Embryonic facial prominence (tissue), 1 donor: ENCODE measurements at regions not wholly inside any gene's neighbourhood (a gene's known extent, or its start where the extent isn't known, plus 50 kb on each side); places are given as distances from the start of the nearest gene placed in this dataset.

Experiments
- DNase-seq: peaks from one replicate; pipeline ENCODE4 v3.0.0-alpha.2; 2016; ENCODE audit errors: extremely low spot score

- DNase-seq: no peak
These were observed 306.0 kb downstream of the TDRD15 start for GRCh38 chr2:21429747-21430146.

GRCh38 chr2:21431078-21431477 is 307.3 kb downstream of the TDRD15 start:
- DNase-seq: no peak

DNA sequence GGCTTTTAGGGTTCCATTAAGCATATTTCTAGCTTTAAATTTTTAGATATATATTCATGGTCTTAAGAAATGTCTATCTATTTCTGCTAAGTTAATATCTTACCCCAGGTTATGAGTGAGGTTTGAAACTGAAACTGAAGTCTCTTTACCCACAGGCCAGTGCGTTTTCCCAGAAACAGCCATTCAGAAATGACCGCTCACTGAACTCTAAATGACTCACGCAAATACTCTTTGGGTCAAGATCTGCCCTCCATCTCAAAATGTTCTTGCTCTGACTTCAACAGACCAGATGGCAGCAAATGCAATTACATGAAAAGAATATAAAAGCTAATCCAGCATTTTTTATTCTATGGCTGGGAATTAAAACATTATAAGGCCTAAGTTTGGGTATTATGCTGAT is 315.2 kb downstream of the TDRD15 start:
- no peak for DNase-seq

DNA sequence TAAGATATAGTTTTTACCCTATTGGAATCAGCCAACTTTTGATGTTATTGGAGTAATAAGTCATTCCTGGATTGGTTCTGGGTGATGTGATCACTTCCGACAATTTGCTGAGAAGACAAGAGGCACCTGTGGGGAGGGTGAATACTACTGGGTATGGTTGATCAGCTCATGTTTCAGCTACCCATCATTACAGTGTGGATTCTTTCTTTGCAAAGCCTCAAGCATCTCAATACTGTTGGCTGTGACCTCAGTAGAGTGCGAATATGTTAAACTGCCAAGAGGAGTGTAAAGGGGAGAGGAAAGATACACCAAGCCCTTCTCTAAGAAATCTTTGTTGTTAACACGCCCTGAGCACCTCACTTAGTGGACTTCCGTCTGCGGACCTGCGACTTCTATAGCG is 317.7 kb downstream of the TDRD15 start:
- no peak for DNase-seq

DNA sequence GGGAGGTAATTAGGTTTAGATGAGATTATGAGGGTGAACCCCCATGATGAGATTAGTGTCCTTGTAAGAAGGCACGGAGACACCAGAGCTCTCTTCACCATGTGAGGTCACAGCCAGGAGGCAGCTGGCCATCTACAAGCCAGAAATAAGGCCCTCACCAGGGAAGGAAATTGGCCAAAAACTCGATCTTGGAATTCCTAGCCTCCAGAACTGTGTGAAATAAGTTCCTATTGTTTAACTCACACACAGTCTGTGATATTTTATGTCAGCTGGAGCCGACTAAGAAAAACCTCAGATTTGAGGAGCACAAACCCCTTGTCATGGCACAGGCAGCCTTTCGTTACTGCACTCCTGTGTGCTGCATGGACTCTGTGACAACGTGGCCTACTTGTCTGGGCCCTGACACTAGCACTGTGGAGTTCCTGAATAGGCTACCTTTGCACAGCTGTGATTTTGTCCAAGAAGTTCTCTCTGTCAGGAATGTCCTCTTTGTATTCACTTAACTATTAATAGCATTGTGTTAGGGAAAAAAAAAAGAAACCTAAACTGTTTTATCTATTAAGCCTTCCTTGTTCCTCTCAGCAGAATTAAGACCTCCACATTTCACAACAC is 319.8 kb downstream of the TDRD15 start:
- no peak for DNase-seq

- no peak for DNase-seq
These were observed 326.1 kb downstream of the TDRD15 start for GRCh38 chr2:21449881-21450280.

GRCh38 chr2:21451403-21451802 is 327.6 kb downstream of the TDRD15 start:
- no peak for DNase-seq

- DNase-seq: no peak
These were observed 328.5 kb downstream of the TDRD15 start for GRCh38 chr2:21452263-21452662.

DNA sequence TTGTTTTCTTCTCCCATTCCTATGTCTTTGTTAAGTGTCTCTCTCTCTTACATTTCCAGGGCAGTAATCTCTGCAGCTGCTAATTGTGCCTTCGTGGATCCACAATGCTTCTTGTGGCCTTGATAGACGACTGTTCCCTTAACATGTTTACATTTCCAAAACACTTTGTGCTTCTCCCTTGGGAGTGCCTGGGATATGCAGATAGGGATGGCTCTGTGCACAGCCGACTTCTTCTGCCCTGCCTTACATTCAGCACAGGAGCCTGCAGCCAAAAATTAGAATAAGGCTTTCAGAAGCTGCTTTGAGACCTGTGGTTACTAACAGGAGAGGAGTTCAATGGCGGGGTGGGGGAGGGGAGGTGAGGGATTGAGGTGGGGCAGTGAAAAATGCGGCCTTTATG is 328.9 kb downstream of the TDRD15 start:
- no peak for DNase-seq

DNA sequence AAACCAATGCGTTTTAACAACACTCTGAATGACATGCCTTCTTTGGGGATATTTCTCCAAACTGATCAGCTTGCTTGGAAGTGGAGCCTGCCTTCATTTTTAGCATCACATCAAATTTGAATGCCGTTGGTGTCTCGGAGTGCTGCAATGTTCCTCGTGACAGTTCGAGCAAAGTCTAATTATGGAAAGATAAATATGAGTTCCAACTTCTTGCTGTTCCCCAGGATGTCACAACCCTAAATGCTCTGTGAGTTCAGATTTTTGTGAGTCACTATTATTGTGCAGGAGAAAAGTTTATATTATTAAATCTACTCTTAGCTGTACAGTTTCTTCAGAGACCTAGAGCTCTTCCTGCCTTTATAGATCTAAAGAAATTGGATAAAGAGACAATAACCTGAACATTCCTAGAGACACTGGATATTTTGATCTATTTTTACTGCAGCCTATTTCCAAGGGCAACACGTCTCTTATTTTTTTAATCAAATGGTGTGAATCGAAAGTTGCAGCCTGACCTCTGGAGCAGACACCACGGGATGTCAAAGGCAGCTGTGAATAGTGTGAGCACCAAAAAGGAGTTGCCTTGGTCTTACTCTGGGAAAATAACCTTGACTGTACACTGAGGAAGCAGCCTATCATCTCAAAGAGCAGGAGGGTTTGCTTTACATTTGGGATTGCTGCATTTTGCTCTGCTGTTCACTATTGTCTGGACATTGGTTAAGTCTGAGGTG is 330.1 kb downstream of the TDRD15 start:
- DNase-seq: no peak

- no peak for DNase-seq
These were observed 331.1 kb downstream of the TDRD15 start for GRCh38 chr2:21454839-21455238.

- DNase-seq: no peak
These were observed 338.0 kb downstream of the TDRD15 start for GRCh38 chr2:21461754-21462240.

GRCh38 chr2:21466341-21466927 is 342.7 kb downstream of the TDRD15 start:
- no peak for DNase-seq

GRCh38 chr2:21467280-21467818 is 343.6 kb downstream of the TDRD15 start:
- no peak for DNase-seq

DNA sequence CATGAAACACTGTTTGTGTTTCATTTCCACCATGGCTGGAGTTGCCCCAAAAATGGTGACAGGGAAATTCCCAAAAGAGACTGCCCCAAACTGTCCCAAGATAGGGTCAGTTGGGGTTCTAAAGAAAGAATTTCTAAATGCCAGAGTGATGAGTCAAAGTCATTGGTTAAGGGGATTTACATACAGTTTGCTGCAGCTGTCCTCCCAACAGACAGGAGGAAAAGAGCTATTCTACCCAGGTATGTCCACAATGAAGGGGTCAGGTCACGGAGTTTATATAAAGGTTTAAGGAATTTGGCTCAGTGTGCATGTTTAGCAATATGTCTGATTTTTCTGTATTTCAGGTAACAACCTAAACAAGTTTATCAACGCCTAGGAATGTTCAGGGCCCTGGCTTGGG is 344.1 kb downstream of the TDRD15 start:
- DNase-seq: no peak

DNA sequence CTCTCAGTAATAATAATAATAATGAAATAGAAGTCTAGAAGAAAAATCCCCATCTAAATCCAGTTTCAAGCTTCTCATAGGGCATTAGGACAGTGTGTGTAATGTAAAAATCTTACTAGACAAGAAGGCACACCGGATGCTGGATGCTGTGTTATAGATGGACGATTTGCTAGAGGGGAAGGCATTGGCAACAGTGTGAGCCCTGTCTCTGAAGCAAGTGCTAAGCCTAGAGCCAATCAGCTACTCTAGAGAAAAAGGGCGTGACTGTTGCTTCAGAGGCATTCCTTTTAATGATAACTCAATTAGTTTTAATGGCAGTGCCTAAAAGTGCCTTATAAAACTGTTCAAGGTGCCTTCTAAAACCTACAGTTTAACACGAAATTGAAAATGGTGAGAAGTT is 344.9 kb downstream of the TDRD15 start:
- DNase-seq: no peak

GRCh38 chr2:21469158-21469557 is 345.4 kb downstream of the TDRD15 start:
- DNase-seq: no peak

GRCh38 chr2:21469564-21469963 is 345.8 kb downstream of the TDRD15 start:
- no peak for DNase-seq

GRCh38 chr2:21480162-21480561 is 356.4 kb downstream of the TDRD15 start:
- DNase-seq: no peak

- no peak for DNase-seq
These were observed 360.9 kb downstream of the TDRD15 start for GRCh38 chr2:21484643-21485042.

DNA sequence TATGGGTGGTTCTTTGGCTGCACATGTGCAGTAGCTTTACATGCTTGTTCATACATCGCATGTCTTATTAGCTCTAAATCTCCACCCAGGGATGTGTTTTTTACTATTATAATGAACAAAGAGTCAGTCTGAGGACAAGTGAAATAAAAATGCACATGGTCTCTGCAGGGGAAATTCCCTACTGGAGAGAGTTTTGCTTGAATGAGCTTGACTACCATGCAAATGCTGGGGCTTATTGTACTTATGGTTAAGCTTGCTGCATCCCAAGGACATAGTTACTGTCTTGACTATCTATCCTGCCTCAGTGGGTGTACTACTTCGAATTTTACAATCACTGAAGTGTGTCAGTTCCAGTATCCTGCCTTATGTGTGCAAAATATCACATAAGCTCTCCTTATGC is 362.7 kb downstream of the TDRD15 start:
- no peak for DNase-seq

GRCh38 chr2:21489080-21489479 is 365.3 kb downstream of the TDRD15 start:
- no peak for DNase-seq

GRCh38 chr2:21498016-21498415 is 374.2 kb downstream of the TDRD15 start:
- DNase-seq: no peak
